ENCODE measurements at regions not wholly inside any gene's neighbourhood (a gene's known extent, or its start where the extent isn't known, plus 50 kb on each side); places are given as distances from the start of the nearest gene placed in this dataset.
"Not testable (repeated sequence)": the region's sequence is repeated elsewhere in the genome, so short reads cannot be mapped to it uniquely, and the experiment has no call there.

DNA sequence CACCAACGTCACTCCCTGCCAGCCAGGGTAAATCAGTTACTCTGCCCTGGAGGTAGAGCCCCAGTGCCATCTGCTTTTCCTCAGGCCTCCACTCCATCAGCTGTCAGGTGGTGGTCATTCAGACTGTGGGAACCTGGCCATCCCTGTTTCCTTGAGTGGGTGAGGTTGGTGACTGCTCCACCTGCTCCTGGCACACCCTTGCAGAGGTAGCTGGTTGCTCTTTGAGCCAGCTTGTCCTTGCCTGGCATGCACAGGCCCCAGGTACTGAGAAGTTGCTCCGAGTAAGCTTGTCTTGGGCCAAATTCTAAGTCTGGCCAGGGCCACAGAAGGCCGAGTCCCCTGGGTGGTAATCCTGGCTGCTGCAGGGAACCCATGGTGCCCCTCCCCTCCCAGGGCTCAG lies 248.3 kb downstream of the CWH43 start:
- FAIRE-seq; H3K9ac ChIP-seq (ENCODE audit: insufficient read depth, low read depth, low read length): not testable (repeated sequence)

GRCh38 chr4:49235413-49236160 lies 249.5 kb downstream of the CWH43 start:
- 46% methylated on average over 6 of the region's 8 CpGs for WGBS (ENCODE audit: low lambda C conversion rate)

More for the DNA sequence above, 248.3 kb downstream of the CWH43 start:
- DNase-seq (ENCODE audit: low spot score); H3K4me2 ChIP-seq (ENCODE audit: low read depth, low read length); intact Hi-C loops (cut with micrococcal nuclease; ENCODE audit: unreplicated experiment); in situ Hi-C loops (cut with HindIII; ENCODE audit: extremely low pct_ligation_motif_present, low pct_unique_long_range_greater_than_20kb); H3K27me3 ChIP-seq (ENCODE audit: control insufficient read depth in 1 of 2, insufficient read depth in 2 of 2, low read length in 2 of 2); H4K20me1 ChIP-seq (ENCODE audit: insufficient read depth, low read length); H2AFZ ChIP-seq (ENCODE audit: low read length); H3K4me1 ChIP-seq (ENCODE audit: insufficient read depth, low read length); CTCF ChIA-PET (ENCODE audit: low intra/inter-chr PET ratio, low total read pairs); BruUV-seq (replicated peaks); POLR2A ChIA-PET; H3K27ac ChIP-seq (ENCODE audit: extremely low read length, insufficient read depth, low read length); H3K36me3 ChIP-seq (replicated peaks in 1 of 2; ENCODE audit: control insufficient read depth in 1 of 2, insufficient read depth in 2 of 2, low read length in 2 of 2); H3K4me3 ChIP-seq (replicated peaks in 1 of 3; ENCODE audit: insufficient read depth in 1 of 3, low read depth in 2 of 3, low read length in 3 of 3); H3K79me2 ChIP-seq (ENCODE audit: insufficient read depth, low read length); ATAC-seq: not testable (repeated sequence)
- peaks cover 23% of the 10 kb centered on the region; the same call in 1 of the 2 replicates for H3K9me3 ChIP-seq (ENCODE audit: low read length)
- WGBS (ENCODE audit: low lambda C conversion rate): 30% methylated on average over 2 of the region's 3 CpGs

GRCh38 chr4:49236474-49236873 lies 250.4 kb downstream of the CWH43 start:
- H3K27ac ChIP-seq (ENCODE audit: extremely low read length, insufficient read depth, low read length); in situ Hi-C loops (cut with HindIII; ENCODE audit: extremely low pct_ligation_motif_present, low pct_unique_long_range_greater_than_20kb); H3K4me1 ChIP-seq (ENCODE audit: insufficient read depth, low read length); FAIRE-seq; H4K20me1 ChIP-seq (ENCODE audit: insufficient read depth, low read length); H3K36me3 ChIP-seq (replicated peaks in 1 of 2; ENCODE audit: control insufficient read depth in 1 of 2, insufficient read depth in 2 of 2, low read length in 2 of 2); H3K9ac ChIP-seq (ENCODE audit: insufficient read depth, low read depth, low read length); POLR2A ChIA-PET; DNase-seq (ENCODE audit: low spot score); H3K79me2 ChIP-seq (ENCODE audit: insufficient read depth, low read length); intact Hi-C loops (cut with micrococcal nuclease; ENCODE audit: unreplicated experiment); ATAC-seq; H3K4me3 ChIP-seq (replicated peaks in 1 of 3; ENCODE audit: insufficient read depth in 1 of 3, low read depth in 2 of 3, low read length in 3 of 3); H2AFZ ChIP-seq (ENCODE audit: low read length); BruUV-seq (replicated peaks); H3K27me3 ChIP-seq (ENCODE audit: control insufficient read depth in 1 of 2, insufficient read depth in 2 of 2, low read length in 2 of 2); H3K4me2 ChIP-seq (ENCODE audit: low read depth, low read length); CTCF ChIA-PET (ENCODE audit: low intra/inter-chr PET ratio, low total read pairs): not testable (repeated sequence)
- H3K9me3 ChIP-seq (ENCODE audit: low read length): peaks cover 23% of the 10 kb centered on the region; the same call in 1 of the 2 replicates
- 16% methylated on average over 3 of the region's 3 CpGs for WGBS (ENCODE audit: low lambda C conversion rate)

More at GRCh38 chr4:49235413-49236160, 249.5 kb downstream of the CWH43 start:
- H4K20me1 ChIP-seq (ENCODE audit: insufficient read depth, low read length); H3K4me2 ChIP-seq (ENCODE audit: low read depth, low read length); DNase-seq (ENCODE audit: low spot score); H3K36me3 ChIP-seq (replicated peaks in 1 of 2; ENCODE audit: control insufficient read depth in 1 of 2, insufficient read depth in 2 of 2, low read length in 2 of 2); H3K27ac ChIP-seq (ENCODE audit: extremely low read length, insufficient read depth, low read length); H3K4me1 ChIP-seq (ENCODE audit: insufficient read depth, low read length); intact Hi-C loops (cut with micrococcal nuclease; ENCODE audit: unreplicated experiment); H3K4me3 ChIP-seq (replicated peaks in 1 of 3; ENCODE audit: insufficient read depth in 1 of 3, low read depth in 2 of 3, low read length in 3 of 3); ATAC-seq; in situ Hi-C loops (cut with HindIII; ENCODE audit: extremely low pct_ligation_motif_present, low pct_unique_long_range_greater_than_20kb); H3K27me3 ChIP-seq (ENCODE audit: control insufficient read depth in 1 of 2, insufficient read depth in 2 of 2, low read length in 2 of 2); H3K9ac ChIP-seq (ENCODE audit: insufficient read depth, low read depth, low read length); FAIRE-seq; H3K79me2 ChIP-seq (ENCODE audit: insufficient read depth, low read length); BruUV-seq (replicated peaks); CTCF ChIA-PET (ENCODE audit: low intra/inter-chr PET ratio, low total read pairs); POLR2A ChIA-PET; H2AFZ ChIP-seq (ENCODE audit: low read length): not testable (repeated sequence)
- H3K9me3 ChIP-seq (ENCODE audit: low read length): peaks cover 27% of the 10 kb centered on the region; the same call in 1 of the 2 replicates

GRCh38 chr4:49241295-49241694 lies 255.2 kb downstream of the CWH43 start:
- H3K4me2 ChIP-seq (ENCODE audit: low read depth, low read length); intact Hi-C loops (cut with micrococcal nuclease; ENCODE audit: unreplicated experiment); H3K9ac ChIP-seq (ENCODE audit: insufficient read depth, low read depth, low read length); POLR2A ChIA-PET; FAIRE-seq; H3K79me2 ChIP-seq (ENCODE audit: insufficient read depth, low read length); H2AFZ ChIP-seq (ENCODE audit: low read length); CTCF ChIA-PET (ENCODE audit: low intra/inter-chr PET ratio, low total read pairs); H3K27ac ChIP-seq (ENCODE audit: extremely low read length, insufficient read depth, low read length); H3K27me3 ChIP-seq (ENCODE audit: control insufficient read depth in 1 of 2, insufficient read depth in 2 of 2, low read length in 2 of 2); BruUV-seq (replicated peaks); H3K4me1 ChIP-seq (ENCODE audit: insufficient read depth, low read length); in situ Hi-C loops (cut with HindIII; ENCODE audit: extremely low pct_ligation_motif_present, low pct_unique_long_range_greater_than_20kb); H3K36me3 ChIP-seq (replicated peaks in 1 of 2; ENCODE audit: control insufficient read depth in 1 of 2, insufficient read depth in 2 of 2, low read length in 2 of 2); H4K20me1 ChIP-seq (ENCODE audit: insufficient read depth, low read length); H3K9me3 ChIP-seq (ENCODE audit: low read length); ATAC-seq; H3K4me3 ChIP-seq (replicated peaks in 1 of 3; ENCODE audit: insufficient read depth in 1 of 3, low read depth in 2 of 3, low read length in 3 of 3); DNase-seq (ENCODE audit: low spot score): not testable (repeated sequence)
- 0% methylated on average over 2 of the region's 2 CpGs for WGBS (ENCODE audit: low lambda C conversion rate)
